ENCODE measurements at regions not wholly inside any gene's neighbourhood (a gene's known extent, or its start where the extent isn't known, plus 50 kb on each side); places are given as distances from the start of the nearest gene placed in this dataset.

GRCh38 chr2:144242311-144242710 lies 277.6 kb downstream of the ZEB2 start:
- DNase-seq (ENCODE audit: low read depth in 3 of 3) = no peak

GRCh38 chr2:144241801-144242200 lies 278.1 kb downstream of the ZEB2 start:
- DNase-seq (ENCODE audit: low read depth in 3 of 3) = no peak

GRCh38 chr2:144240656-144241339 lies 279.1 kb downstream of the ZEB2 start:
- DNase-seq (ENCODE audit: low read depth in 3 of 3) = no peak

- DNase-seq (ENCODE audit: low read depth in 3 of 3) = no peak
These were observed 280.2 kb downstream of the ZEB2 start for GRCh38 chr2:144239726-144240125.

- DNase-seq (ENCODE audit: low read depth in 3 of 3) = no peak
These were observed 280.6 kb downstream of the ZEB2 start for GRCh38 chr2:144239306-144239705.

- no peak for DNase-seq (ENCODE audit: low read depth in 3 of 3)
These were observed 281.9 kb downstream of the ZEB2 start for GRCh38 chr2:144237830-144238627.

GRCh38 chr2:144237108-144237507 lies 282.8 kb downstream of the ZEB2 start:
- no peak for DNase-seq (ENCODE audit: low read depth in 3 of 3)

GRCh38 chr2:144235050-144235449 lies 284.9 kb downstream of the ZEB2 start:
- no peak for DNase-seq (ENCODE audit: low read depth in 3 of 3)

- DNase-seq (ENCODE audit: low read depth in 3 of 3) = no peak
These were observed 285.4 kb downstream of the ZEB2 start for GRCh38 chr2:144234542-144234871.

- no peak for DNase-seq (ENCODE audit: low read depth in 3 of 3)
These were observed 286.0 kb downstream of the ZEB2 start for GRCh38 chr2:144233733-144234541.

GRCh38 chr2:144233317-144233716 lies 286.6 kb downstream of the ZEB2 start:
- DNase-seq (ENCODE audit: low read depth in 3 of 3) = no peak

GRCh38 chr2:144230448-144231085 lies 289.4 kb downstream of the ZEB2 start:
- DNase-seq (ENCODE audit: low read depth in 3 of 3) = no peak

GRCh38 chr2:144230033-144230432 lies 289.9 kb downstream of the ZEB2 start:
- no peak for DNase-seq (ENCODE audit: low read depth in 3 of 3)

GRCh38 chr2:144229296-144229695 lies 290.6 kb downstream of the ZEB2 start:
- DNase-seq (ENCODE audit: low read depth in 3 of 3) = no peak

GRCh38 chr2:144227427-144228105 lies 292.4 kb downstream of the ZEB2 start:
- DNase-seq (ENCODE audit: low read depth in 3 of 3) = no peak

GRCh38 chr2:144225076-144225475 lies 294.8 kb downstream of the ZEB2 start:
- no peak for DNase-seq (ENCODE audit: low read depth in 3 of 3)

- no peak for DNase-seq (ENCODE audit: low read depth in 3 of 3)
These were observed 295.4 kb downstream of the ZEB2 start for GRCh38 chr2:144224472-144224871.

GRCh38 chr2:144219979-144220378 lies 299.9 kb downstream of the ZEB2 start:
- DNase-seq (ENCODE audit: low read depth in 3 of 3) = no peak

GRCh38 chr2:144217853-144218633 lies 301.9 kb downstream of the ZEB2 start:
- no peak for DNase-seq (ENCODE audit: low read depth in 3 of 3)
